ENCODE measurements at regions not wholly inside any gene's neighbourhood (a gene's known extent, or its start where the extent isn't known, plus 50 kb on each side); places are given as distances from the start of the nearest gene placed in this dataset.

DNA sequence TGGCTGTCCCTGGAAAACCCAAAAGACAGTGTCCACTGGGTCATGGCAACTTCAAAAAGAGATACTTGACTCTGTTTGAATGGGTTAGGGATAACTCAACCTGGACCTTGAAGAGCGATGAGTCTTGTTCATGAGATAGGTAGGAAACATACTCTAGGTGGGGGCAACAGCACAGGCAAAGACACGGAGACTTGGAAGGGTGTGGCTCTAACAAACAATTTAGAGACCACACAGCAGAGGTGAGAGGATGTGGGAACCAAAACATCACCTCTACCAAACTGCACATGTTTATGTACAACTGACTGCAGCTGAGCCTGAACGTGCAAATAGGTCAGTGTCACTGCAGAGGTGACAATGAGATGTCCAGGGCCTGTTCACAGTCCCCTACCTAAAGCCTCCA lies 247.7 kb upstream of the ADRA1B start:
- DNase-seq (ENCODE audit: low spot score): no peak
- Mint-ChIP-seq H3K36me3 (ENCODE audit: low read depth, unreplicated experiment) (peaks cover 4% of the 10 kb centered on the region), H3K9me3 (ENCODE audit: unreplicated experiment) (no peaks in the 10 kb centered on the region), H3K4me1 (ENCODE audit: unreplicated experiment) (no peaks in the 10 kb centered on the region), H3K4me3 (ENCODE audit: unreplicated experiment) (no peak overlapping the region), H3K27ac (ENCODE audit: unreplicated experiment) (no peak overlapping the region), H3K27me3 (ENCODE audit: unreplicated experiment) (peaks cover 2% of the 10 kb centered on the region)
- TF ChIP-seq, protein P1, sequence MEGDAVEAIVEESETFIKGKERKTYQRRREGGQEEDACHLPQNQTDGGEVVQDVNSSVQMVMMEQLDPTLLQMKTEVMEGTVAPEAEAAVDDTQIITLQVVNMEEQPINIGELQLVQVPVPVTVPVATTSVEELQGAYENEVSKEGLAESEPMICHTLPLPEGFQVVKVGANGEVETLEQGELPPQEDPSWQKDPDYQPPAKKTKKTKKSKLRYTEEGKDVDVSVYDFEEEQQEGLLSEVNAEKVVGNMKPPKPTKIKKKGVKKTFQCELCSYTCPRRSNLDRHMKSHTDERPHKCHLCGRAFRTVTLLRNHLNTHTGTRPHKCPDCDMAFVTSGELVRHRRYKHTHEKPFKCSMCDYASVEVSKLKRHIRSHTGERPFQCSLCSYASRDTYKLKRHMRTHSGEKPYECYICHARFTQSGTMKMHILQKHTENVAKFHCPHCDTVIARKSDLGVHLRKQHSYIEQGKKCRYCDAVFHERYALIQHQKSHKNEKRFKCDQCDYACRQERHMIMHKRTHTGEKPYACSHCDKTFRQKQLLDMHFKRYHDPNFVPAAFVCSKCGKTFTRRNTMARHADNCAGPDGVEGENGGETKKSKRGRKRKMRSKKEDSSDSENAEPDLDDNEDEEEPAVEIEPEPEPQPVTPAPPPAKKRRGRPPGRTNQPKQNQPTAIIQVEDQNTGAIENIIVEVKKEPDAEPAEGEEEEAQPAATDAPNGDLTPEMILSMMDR (IDR thresholded peaks at IDR 0.05; ENCODE audit: unreplicated experiment): no peak

DNA sequence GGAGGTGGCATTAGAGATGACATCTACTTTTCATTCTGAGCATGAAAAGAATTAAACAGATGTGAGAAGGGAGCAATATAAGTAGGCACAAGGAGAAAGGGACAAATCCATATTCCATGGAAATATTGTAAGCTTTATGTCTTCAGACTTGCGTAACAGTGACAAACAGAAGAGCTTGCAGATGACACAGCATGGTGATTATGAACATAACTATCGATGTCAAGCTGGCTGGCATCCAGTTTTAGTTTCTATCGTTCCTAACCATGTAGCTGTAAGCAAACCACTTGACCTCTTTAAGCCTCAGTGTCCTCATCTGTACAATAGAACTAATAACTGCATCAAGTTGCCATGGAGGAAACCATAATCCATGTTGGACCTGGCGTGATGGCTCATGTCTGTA lies 246.7 kb upstream of the ADRA1B start:
- Mint-ChIP-seq H3K4me3 (ENCODE audit: unreplicated experiment) (no peak overlapping the region), H3K4me1 (ENCODE audit: unreplicated experiment) (no peaks in the 10 kb centered on the region), H3K9me3 (ENCODE audit: unreplicated experiment) (no peaks in the 10 kb centered on the region), H3K27me3 (ENCODE audit: unreplicated experiment) (peaks cover 2% of the 10 kb centered on the region), H3K36me3 (ENCODE audit: low read depth, unreplicated experiment) (peaks cover 4% of the 10 kb centered on the region), H3K27ac (ENCODE audit: unreplicated experiment) (no peak overlapping the region)
- DNase-seq (ENCODE audit: low spot score): no peak
- TF ChIP-seq, protein P1 (IDR thresholded peaks at IDR 0.05; ENCODE audit: unreplicated experiment): no peak

DNA sequence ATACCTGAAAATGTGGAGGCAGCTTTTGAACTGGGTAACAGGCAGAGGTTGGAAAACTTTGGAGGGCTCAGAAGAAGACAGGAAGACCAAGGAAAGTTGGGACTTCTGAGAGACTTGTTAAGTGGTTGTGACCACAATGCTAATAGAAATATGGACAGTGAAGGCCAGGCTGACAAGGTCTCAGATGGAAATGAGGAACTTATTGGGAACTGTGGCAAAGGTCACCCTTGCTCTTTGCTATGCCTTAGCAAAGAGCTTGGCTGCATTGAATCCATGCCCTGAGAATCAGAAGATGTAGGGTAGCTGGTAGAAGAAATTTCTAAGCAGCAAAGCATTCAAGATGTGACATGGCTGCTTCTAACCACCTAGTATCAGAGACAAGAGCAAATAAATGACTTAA lies 244.4 kb upstream of the ADRA1B start:
- Mint-ChIP-seq H3K4me1 (ENCODE audit: unreplicated experiment) (no peaks in the 10 kb centered on the region), H3K27me3 (ENCODE audit: unreplicated experiment) (peaks cover 4% of the 10 kb centered on the region), H3K4me3 (ENCODE audit: unreplicated experiment) (no peak overlapping the region), H3K27ac (ENCODE audit: unreplicated experiment) (no peak overlapping the region), H3K9me3 (ENCODE audit: unreplicated experiment) (no peaks in the 10 kb centered on the region), H3K36me3 (ENCODE audit: low read depth, unreplicated experiment) (peaks cover 4% of the 10 kb centered on the region)
- no peak for DNase-seq (ENCODE audit: low spot score)
- TF ChIP-seq, protein P1 (IDR thresholded peaks at IDR 0.05; ENCODE audit: unreplicated experiment): no peak

DNA sequence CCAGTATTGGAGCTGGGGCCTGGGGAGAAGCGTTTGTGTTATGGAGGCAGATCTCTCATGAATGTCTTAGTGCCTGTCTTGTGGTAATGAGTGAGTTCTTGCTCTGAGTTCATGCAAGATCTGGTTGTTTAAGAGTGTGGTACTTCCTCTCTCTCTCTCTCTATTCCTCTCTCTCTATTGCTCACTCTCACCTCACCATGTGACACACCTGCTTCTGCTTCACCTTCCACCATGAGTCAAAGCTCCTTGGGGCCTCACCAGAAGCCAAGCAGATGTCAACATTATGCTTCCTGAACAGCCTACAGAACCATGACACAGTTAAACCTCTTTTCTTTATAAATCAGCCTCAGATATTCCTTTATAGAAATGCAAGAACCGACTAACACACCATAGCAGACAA lies 242.7 kb upstream of the ADRA1B start:
- no peaks in the 10 kb centered on the region for H3K9me3 Mint-ChIP-seq (ENCODE audit: unreplicated experiment)
- H3K4me3 Mint-ChIP-seq (ENCODE audit: unreplicated experiment): no peak overlapping the region
- H3K27ac Mint-ChIP-seq (ENCODE audit: unreplicated experiment): no peak overlapping the region
- H3K36me3 Mint-ChIP-seq (ENCODE audit: low read depth, unreplicated experiment): peaks cover 4% of the 10 kb centered on the region
- DNase-seq (ENCODE audit: low spot score): no peak
- H3K27me3 Mint-ChIP-seq (ENCODE audit: unreplicated experiment): peaks cover 1% of the 10 kb centered on the region
- TF ChIP-seq, protein P1 (IDR thresholded peaks at IDR 0.05; ENCODE audit: unreplicated experiment): no peak
- H3K4me1 Mint-ChIP-seq (ENCODE audit: unreplicated experiment): no peaks in the 10 kb centered on the region

DNA sequence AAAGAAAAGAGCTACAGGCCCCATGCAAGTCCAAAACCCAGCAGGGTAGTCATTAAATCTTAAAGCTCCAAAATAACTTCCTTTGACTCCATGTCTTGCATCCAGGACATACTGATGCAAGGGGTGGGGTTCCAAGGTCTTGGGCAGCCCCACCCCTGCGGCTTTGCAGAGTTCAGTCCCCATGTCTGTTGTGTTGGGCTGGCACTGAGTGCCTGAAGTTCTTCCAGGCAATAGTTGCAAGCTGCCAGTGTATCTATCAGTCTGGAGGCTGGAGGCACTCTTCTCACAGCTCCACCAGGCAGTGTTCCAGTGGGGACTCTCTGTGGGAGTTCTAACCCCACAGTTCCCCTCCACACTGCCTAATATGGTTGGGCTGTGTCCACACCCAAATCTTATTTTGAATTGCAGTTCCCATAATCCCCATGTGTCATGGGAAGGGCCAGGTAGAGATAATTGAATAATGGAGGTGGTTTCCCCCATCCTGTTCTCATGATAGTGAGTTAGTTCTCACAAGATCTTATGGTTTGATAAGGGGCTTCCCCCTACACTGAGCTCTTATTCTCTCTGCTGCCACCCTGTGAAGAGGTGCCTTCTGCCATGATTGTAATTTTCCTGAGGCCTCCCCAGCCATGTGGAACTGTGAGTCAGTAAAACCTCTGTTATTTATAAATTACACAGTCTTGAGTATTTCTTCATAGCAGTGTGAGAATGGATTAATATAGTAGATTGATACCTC lies 237.5 kb upstream of the ADRA1B start:
- Mint-ChIP-seq H3K4me1 (ENCODE audit: unreplicated experiment) (no peaks in the 10 kb centered on the region), H3K27ac (ENCODE audit: unreplicated experiment) (no peak overlapping the region), H3K36me3 (ENCODE audit: low read depth, unreplicated experiment) (peaks cover 6% of the 10 kb centered on the region), H3K27me3 (ENCODE audit: unreplicated experiment) (peaks cover 1% of the 10 kb centered on the region), H3K9me3 (ENCODE audit: unreplicated experiment) (peaks cover 6% of the 10 kb centered on the region), H3K4me3 (ENCODE audit: unreplicated experiment) (no peak overlapping the region)
- no peak for DNase-seq (ENCODE audit: low spot score)
- TF ChIP-seq, protein P1 (IDR thresholded peaks at IDR 0.05; ENCODE audit: unreplicated experiment): no peak
